NCI-H1417 (cell line): ENCODE measurements at regions not wholly inside any gene's neighbourhood (a gene's known extent, or its start where the extent isn't known, plus 50 kb on each side); places are given as distances from the start of the nearest gene placed in this dataset.
"Not testable (repeated sequence)": the region's sequence is repeated elsewhere in the genome, so short reads cannot be mapped to it uniquely, and the experiment has no call there.

Source experiments
- DNase-seq, 3 experiments: peaks; one replicate each; lab custom pipeline; 2025; lab: John Stamatoyannopoulos, UW

- DNase-seq: not testable (repeated sequence)
Measured at GRCh38 chr3:78512786-78513185, 1255.0 kb downstream of the ROBO1 start.

- no peak for DNase-seq
Measured at GRCh38 chr3:78516437-78516836, 1251.4 kb downstream of the ROBO1 start.

GRCh38 chr3:78516937-78517336, 1250.9 kb downstream of the ROBO1 start:
- DNase-seq: no peak

GRCh38 chr3:78517965-78518364, 1249.8 kb downstream of the ROBO1 start:
- no peak for DNase-seq

- DNase-seq: no peak
Measured at GRCh38 chr3:78519281-78519680, 1248.5 kb downstream of the ROBO1 start.

- peak in 1 of 3 experiments; percentile 3 for DNase-seq
Measured at GRCh38 chr3:78529601-78530000, 1238.2 kb downstream of the ROBO1 start.

- no peak for DNase-seq
Measured at GRCh38 chr3:78540485-78540884, 1227.3 kb downstream of the ROBO1 start.

- DNase-seq: no peak
Measured at GRCh38 chr3:78545827-78546226, 1222.0 kb downstream of the ROBO1 start.
